Activated CD8-positive, alpha-beta memory T cell treated with anti-CD3 and anti-CD28 coated beads, Interleukin-2, amount 10 ng/mL, durations not matched to agents 7 days and 5 days (primary cell): ENCODE measurements at regions not wholly inside any gene's neighbourhood (a gene's known extent, or its start where the extent isn't known, plus 50 kb on each side); places are given as distances from the start of the nearest gene placed in this dataset.

ENCODE experiments used
- ATAC-seq: fragments of 150-1000 bp; cut with Tn5 transposase; one replicate; pipeline ENCODE4 v1.10.0; 2021; ENCODE audit warnings: moderate library complexity
- CTCF ChIA-PET: fragments of 350-600 bp; sonication (Branson Sonifier 250); formaldehyde crosslinking; loops from one replicate; lab custom pipeline; 2021; ENCODE audit warnings: antibody characterized with exemption; lab: Charles Lee
- DNase-seq: peaks from one replicate; pipeline ENCODE4 v3.0.0-alpha.2; 2020
- H3K27ac Mint-ChIP-seq: one replicate; pipeline ENCODE4 v1.8.0; 2021; ENCODE audit warnings: mild to moderate bottlenecking, mixed read lengths
- H3K27me3 Mint-ChIP-seq: one replicate; pipeline ENCODE4 v1.8.0; 2021; ENCODE audit warnings: mixed read lengths
- H3K36me3 Mint-ChIP-seq: one replicate; pipeline ENCODE4 v1.8.0; 2021; ENCODE audit warnings: mild to moderate bottlenecking, mixed read lengths
- H3K4me1 Mint-ChIP-seq: one replicate; pipeline ENCODE4 v1.8.0; 2021; ENCODE audit warnings: mixed read lengths
- H3K4me3 Mint-ChIP-seq: one replicate; pipeline ENCODE4 v1.8.0; 2021; ENCODE audit warnings: mild to moderate bottlenecking, moderate library complexity, mixed read lengths
- H3K9me3 Mint-ChIP-seq: one replicate; pipeline ENCODE4 v1.8.0; 2022; ENCODE audit warnings: low read depth, mixed read lengths

- H3K27me3 Mint-ChIP-seq: peaks cover 12% of the 10 kb centered on the region
- no peak overlapping the region for H3K27ac Mint-ChIP-seq
- CTCF ChIA-PET: no interaction called here
- H3K36me3 Mint-ChIP-seq: no peaks in the 10 kb centered on the region
- H3K4me1 Mint-ChIP-seq: no peaks in the 10 kb centered on the region
- no peak overlapping the region for H3K4me3 Mint-ChIP-seq
- DNase-seq: no peak
- H3K9me3 Mint-ChIP-seq: no peaks in the 10 kb centered on the region
- no peak for ATAC-seq
These were observed 93.5 kb downstream of the PUS7L start for GRCh38 chr12:43665091-43665490.

GRCh38 chr12:43662736-43663135, 95.9 kb downstream of the PUS7L start:
- Mint-ChIP-seq H3K36me3 (no peaks in the 10 kb centered on the region), H3K27me3 (peaks cover 12% of the 10 kb centered on the region), H3K27ac (no peak overlapping the region), H3K4me1 (no peaks in the 10 kb centered on the region), H3K4me3 (no peak overlapping the region), H3K9me3 (no peaks in the 10 kb centered on the region)
- ATAC-seq: no peak
- no peak for DNase-seq
- CTCF ChIA-PET: no interaction called here

GRCh38 chr12:43655586-43655985, 103.0 kb downstream of the PUS7L start:
- H3K27me3 Mint-ChIP-seq: no peaks in the 10 kb centered on the region
- H3K36me3 Mint-ChIP-seq: no peaks in the 10 kb centered on the region
- ATAC-seq: no peak
- CTCF ChIA-PET: interaction anchor here (0.6 kb wide), 1 partner anchor 1447 kb away, joined by 3 read pairs; no protein-coding TSS in a partner anchor
- H3K9me3 Mint-ChIP-seq: no peaks in the 10 kb centered on the region
- no peak overlapping the region for H3K4me3 Mint-ChIP-seq
- DNase-seq: no peak
- H3K27ac Mint-ChIP-seq: no peak overlapping the region
- no peaks in the 10 kb centered on the region for H3K4me1 Mint-ChIP-seq

GRCh38 chr12:43653917-43654316, 101.9 kb upstream of the ADAMTS20 start:
- Mint-ChIP-seq H3K4me3 (no peak overlapping the region), H3K9me3 (no peaks in the 10 kb centered on the region), H3K4me1 (no peaks in the 10 kb centered on the region), H3K27me3 (no peaks in the 10 kb centered on the region), H3K36me3 (no peaks in the 10 kb centered on the region), H3K27ac (no peak overlapping the region)
- CTCF ChIA-PET: no interaction called here
- DNase-seq: no peak
- no peak for ATAC-seq

GRCh38 chr12:43653289-43653915, 101.4 kb upstream of the ADAMTS20 start:
- no peak overlapping the region for H3K27ac Mint-ChIP-seq
- H3K27me3 Mint-ChIP-seq: no peaks in the 10 kb centered on the region
- no peaks in the 10 kb centered on the region for H3K9me3 Mint-ChIP-seq
- no peak for ATAC-seq
- H3K4me3 Mint-ChIP-seq: no peak overlapping the region
- DNase-seq: no peak
- CTCF ChIA-PET: no interaction called here
- no peaks in the 10 kb centered on the region for H3K4me1 Mint-ChIP-seq
- H3K36me3 Mint-ChIP-seq: no peaks in the 10 kb centered on the region

GRCh38 chr12:43648636-43649035, 96.6 kb upstream of the ADAMTS20 start:
- DNase-seq (no peak), ATAC-seq (no peak)
- H3K36me3 Mint-ChIP-seq: no peaks in the 10 kb centered on the region
- H3K4me3 Mint-ChIP-seq: no peak overlapping the region
- H3K9me3 Mint-ChIP-seq: no peaks in the 10 kb centered on the region
- no peak overlapping the region for H3K27ac Mint-ChIP-seq
- no peaks in the 10 kb centered on the region for H3K4me1 Mint-ChIP-seq
- CTCF ChIA-PET: no interaction called here
- no peaks in the 10 kb centered on the region for H3K27me3 Mint-ChIP-seq

- CTCF ChIA-PET: no interaction called here
- DNase-seq (no peak), ATAC-seq (no peak)
- Mint-ChIP-seq H3K36me3 (no peaks in the 10 kb centered on the region), H3K9me3 (peaks cover 3% of the 10 kb centered on the region), H3K27me3 (no peaks in the 10 kb centered on the region), H3K4me1 (no peaks in the 10 kb centered on the region), H3K4me3 (no peak overlapping the region), H3K27ac (no peak overlapping the region)
These were observed 86.8 kb upstream of the ADAMTS20 start for GRCh38 chr12:43638806-43639205.

- CTCF ChIA-PET: interaction anchor here (0.6 kb wide), 1 partner anchor 24 kb away, joined by 4 read pairs; no protein-coding TSS in a partner anchor
- Mint-ChIP-seq H3K4me1 (no peaks in the 10 kb centered on the region), H3K4me3 (no peak overlapping the region), H3K27me3 (no peaks in the 10 kb centered on the region), H3K27ac (no peak overlapping the region), H3K9me3 (no peaks in the 10 kb centered on the region), H3K36me3 (no peaks in the 10 kb centered on the region)
- DNase-seq: no peak
- no peak for ATAC-seq
These were observed 84.9 kb upstream of the ADAMTS20 start for GRCh38 chr12:43636725-43637463.

GRCh38 chr12:43621262-43621661, 69.3 kb upstream of the ADAMTS20 start:
- DNase-seq: no peak
- Mint-ChIP-seq H3K27ac (no peak overlapping the region), H3K4me1 (no peaks in the 10 kb centered on the region), H3K9me3 (peaks cover 3% of the 10 kb centered on the region), H3K4me3 (no peak overlapping the region), H3K36me3 (no peaks in the 10 kb centered on the region), H3K27me3 (no peaks in the 10 kb centered on the region)
- CTCF ChIA-PET: no interaction called here
- no peak for ATAC-seq

- Mint-ChIP-seq H3K9me3 (no peaks in the 10 kb centered on the region), H3K4me1 (no peaks in the 10 kb centered on the region), H3K27me3 (no peaks in the 10 kb centered on the region), H3K36me3 (no peaks in the 10 kb centered on the region), H3K27ac (no peak overlapping the region), H3K4me3 (no peak overlapping the region)
- ATAC-seq (no peak), DNase-seq (no peak)
- CTCF ChIA-PET: no interaction called here
These were observed 50.7 kb upstream of the ADAMTS20 start for GRCh38 chr12:43602738-43603137.
